Astrocyte (in vitro differentiated cells and primary cell): ENCODE measurements at regions not wholly inside any gene's neighbourhood (a gene's known extent, or its start where the extent isn't known, plus 50 kb on each side); places are given as distances from the start of the nearest gene placed in this dataset.

Source experiments
- DNase-seq: peaks from one replicate; pipeline ENCODE4 v3.0.0-alpha.2; 2010; ENCODE audit warnings: low read depth
- FAIRE-seq: peaks from 2 replicates; lab custom pipeline; 2011; peaks lifted over from hg19 to GRCh38; lab: Jason Lieb, UNC
- H2AFZ ChIP-seq: 2 replicates; pipeline ENCODE4 v1.6.0; 2012; ENCODE audit warnings: low read depth, low read length, inconsistent platforms
- H3K27ac ChIP-seq: 2 replicates; pipeline ENCODE4 v1.5.1; 2011; ENCODE audit warnings: low read depth, low read length, inconsistent platforms
- H3K27me3 ChIP-seq: 2 replicates; pipeline ENCODE4 v1.6.0; 2011; ENCODE audit warnings: low read length, inconsistent platforms; ENCODE audit not compliant: insufficient read depth
- H3K36me3 ChIP-seq: 2 replicates; pipeline ENCODE4 v1.5.1; 2011; ENCODE audit warnings: low read length, inconsistent platforms; ENCODE audit not compliant: insufficient read depth
- H3K4me1 ChIP-seq: 2 replicates; pipeline ENCODE4 v1.5.1; 2011; ENCODE audit warnings: low read length, inconsistent platforms; ENCODE audit not compliant: insufficient read depth
- H3K4me2 ChIP-seq: 2 replicates; pipeline ENCODE4 v1.6.0; 2012; ENCODE audit warnings: low read length, inconsistent platforms
- H3K4me3 ChIP-seq: 2 replicates; pipeline ENCODE4 v1.5.1; 2011; ENCODE audit warnings: low read depth, mild to moderate bottlenecking, low read length, inconsistent platforms; ENCODE audit not compliant: insufficient read depth
- H3K79me2 ChIP-seq: 2 replicates; pipeline ENCODE4 v1.6.0; 2012; ENCODE audit warnings: mild to moderate bottlenecking, low read length, inconsistent platforms; ENCODE audit not compliant: insufficient read depth
- H3K9ac ChIP-seq: 2 replicates; pipeline ENCODE4 v1.6.0; 2012; ENCODE audit warnings: mild to moderate bottlenecking, low read length, inconsistent platforms
- H3K9me3 ChIP-seq: 2 replicates; pipeline ENCODE4 v1.5.1; 2012; ENCODE audit warnings: low read depth, mild to moderate bottlenecking, low read length, inconsistent platforms; ENCODE audit not compliant: insufficient read depth
- H4K20me1 ChIP-seq: 2 replicates; pipeline ENCODE4 v1.6.0; 2012; ENCODE audit warnings: low read length, inconsistent platforms; ENCODE audit not compliant: insufficient read depth
- H3K27ac Mint-ChIP-seq: one replicate; pipeline ENCODE4 v1.8.0; 2021; ENCODE audit warnings: mild to moderate bottlenecking, mixed read lengths; ENCODE audit not compliant: unreplicated experiment
- H3K27me3 Mint-ChIP-seq: one replicate; pipeline ENCODE4 v1.8.0; 2021; ENCODE audit warnings: low read depth, mixed read lengths; ENCODE audit not compliant: unreplicated experiment
- H3K36me3 Mint-ChIP-seq: one replicate; pipeline ENCODE4 v1.8.0; 2021; ENCODE audit warnings: low read depth, mixed read lengths; ENCODE audit not compliant: unreplicated experiment
- H3K4me1 Mint-ChIP-seq: one replicate; pipeline ENCODE4 v1.8.0; 2021; ENCODE audit warnings: low read depth, mixed read lengths; ENCODE audit not compliant: unreplicated experiment
- H3K4me3 Mint-ChIP-seq: one replicate; pipeline ENCODE4 v1.8.0; 2021; ENCODE audit warnings: mild to moderate bottlenecking, moderate library complexity, mixed read lengths; ENCODE audit not compliant: unreplicated experiment
- H3K9me3 Mint-ChIP-seq: one replicate; pipeline ENCODE4 v1.8.0; 2021; ENCODE audit warnings: mild to moderate bottlenecking, mixed read lengths; ENCODE audit not compliant: unreplicated experiment
- CTCF ChIP-seq: IDR thresholded peaks from 2 replicates; pipeline ENCODE4 v1.5.1; 2011; ENCODE audit warnings: low read depth, mild to moderate bottlenecking, inconsistent platforms, low read length, moderate library complexity; ENCODE audit not compliant: insufficient read depth
- EZH2 ChIP-seq: IDR thresholded peaks from 2 replicates; pipeline ENCODE4 v1.6.1; 2012; ENCODE audit warnings: mild to moderate bottlenecking, low read length, inconsistent platforms; ENCODE audit not compliant: insufficient read depth

- no peaks in the 10 kb centered on the region for H3K4me1 Mint-ChIP-seq
- TF ChIP-seq CTCF (no peak), EZH2 (no peak)
- H3K27ac ChIP-seq: no peak overlapping the region
- H3K4me3 Mint-ChIP-seq: no peak overlapping the region
- H3K36me3 Mint-ChIP-seq: no peaks in the 10 kb centered on the region
- H3K4me1 ChIP-seq: no peaks in the 10 kb centered on the region
- no peaks in the 10 kb centered on the region for H3K36me3 ChIP-seq
- no peak overlapping the region for H3K4me3 ChIP-seq
- no peaks in the 10 kb centered on the region for H3K79me2 ChIP-seq
- H3K9me3 ChIP-seq: no peaks in the 10 kb centered on the region
- no peak overlapping the region for H3K4me2 ChIP-seq
- no peaks in the 10 kb centered on the region for H4K20me1 ChIP-seq
- no peak overlapping the region for H2AFZ ChIP-seq
- H3K9ac ChIP-seq: no peak overlapping the region
- H3K27me3 Mint-ChIP-seq: peaks cover 51% of the 10 kb centered on the region
- H3K9me3 Mint-ChIP-seq: no peaks in the 10 kb centered on the region
- H3K27me3 ChIP-seq: peaks cover 7% of the 10 kb centered on the region
- H3K27ac Mint-ChIP-seq: no peak overlapping the region
- no peak for DNase-seq
- no peak for FAIRE-seq
These were observed 97.9 kb upstream of the SULF2 start for GRCh38 chr20:47883186-47883585.

GRCh38 chr20:47879771-47880170 lies 94.5 kb upstream of the SULF2 start:
- peaks cover 16% of the 10 kb centered on the region for H3K4me1 Mint-ChIP-seq
- no peaks in the 10 kb centered on the region for H3K9me3 ChIP-seq
- H3K4me2 ChIP-seq: no peak overlapping the region
- peaks cover 24% of the 10 kb centered on the region for H3K27me3 Mint-ChIP-seq
- no peaks in the 10 kb centered on the region for H3K79me2 ChIP-seq
- H4K20me1 ChIP-seq: no peaks in the 10 kb centered on the region
- FAIRE-seq (no peak), DNase-seq (no peak)
- H3K4me1 ChIP-seq: peaks cover 7% of the 10 kb centered on the region
- H3K27ac ChIP-seq: no peak overlapping the region
- no peaks in the 10 kb centered on the region for H3K36me3 Mint-ChIP-seq
- no peak for TF ChIP-seq EZH2
- no peak overlapping the region for H3K4me3 ChIP-seq
- no peak overlapping the region for H3K4me3 Mint-ChIP-seq
- H3K27me3 ChIP-seq: peaks cover 9% of the 10 kb centered on the region
- H3K36me3 ChIP-seq: no peaks in the 10 kb centered on the region
- H3K27ac Mint-ChIP-seq: no peak overlapping the region
- no peaks in the 10 kb centered on the region for H3K9me3 Mint-ChIP-seq
- H2AFZ ChIP-seq: no peak overlapping the region
- H3K9ac ChIP-seq: no peak overlapping the region

GRCh38 chr20:47878601-47879027 lies 93.3 kb upstream of the SULF2 start:
- DNase-seq (no peak), FAIRE-seq (no peak)
- no peak overlapping the region for H3K27ac Mint-ChIP-seq
- H2AFZ ChIP-seq: no peak overlapping the region
- H3K4me3 ChIP-seq: no peak overlapping the region
- H3K27ac ChIP-seq: no peak overlapping the region
- no peak overlapping the region for H3K4me2 ChIP-seq
- no peaks in the 10 kb centered on the region for H3K36me3 ChIP-seq
- H4K20me1 ChIP-seq: no peaks in the 10 kb centered on the region
- TF ChIP-seq EZH2 (no peak), CTCF (no peak)
- H3K79me2 ChIP-seq: no peaks in the 10 kb centered on the region
- no peak overlapping the region for H3K4me3 Mint-ChIP-seq
- H3K27me3 Mint-ChIP-seq: peaks cover 13% of the 10 kb centered on the region
- H3K9me3 ChIP-seq: no peaks in the 10 kb centered on the region
- no peak overlapping the region for H3K9ac ChIP-seq
- no peaks in the 10 kb centered on the region for H3K36me3 Mint-ChIP-seq
- peaks cover 7% of the 10 kb centered on the region for H3K4me1 ChIP-seq
- peaks cover 5% of the 10 kb centered on the region for H3K27me3 ChIP-seq
- H3K4me1 Mint-ChIP-seq: peaks cover 19% of the 10 kb centered on the region
- no peaks in the 10 kb centered on the region for H3K9me3 Mint-ChIP-seq
